CD4-positive, CD25-positive, alpha-beta regulatory T cell (primary cell): ENCODE measurements at regions not wholly inside any gene's neighbourhood (a gene's known extent, or its start where the extent isn't known, plus 50 kb on each side); places are given as distances from the start of the nearest gene placed in this dataset.

Experiments used
- ATAC-seq, 2 donors: fragments of 150-1000 bp; cut with Tn5 transposase; one replicate each; pipeline ENCODE4 v1.10.0; 2021; ENCODE audit warnings: low read depth in 2 of 2, moderate number of reproducible peaks in 2 of 2, moderate library complexity in 1 of 2
- DNase-seq, 3 donors: peaks; one replicate each; pipeline versions ENCODE4 v3.0.0 to v3.0.0-alpha.2; 2012 to 2022; ENCODE audit warnings: mixed read lengths in 1 of 3
- H3K27ac ChIP-seq: one replicate; pipeline ENCODE4 v1.7.0; 2013; ENCODE audit warnings: mild to moderate bottlenecking, low read length; ENCODE audit not compliant: insufficient read depth, poor library complexity, severe bottlenecking
- H3K27me3 ChIP-seq: one replicate; pipeline ENCODE4 v1.7.0; 2013; ENCODE audit warnings: low read length; ENCODE audit not compliant: control insufficient read depth, insufficient read depth
- H3K36me3 ChIP-seq: one replicate; pipeline ENCODE4 v1.7.0; 2013; ENCODE audit warnings: mild to moderate bottlenecking, low read length, moderate library complexity; ENCODE audit not compliant: control insufficient read depth, insufficient read depth
- H3K4me1 ChIP-seq: 2 replicates; pipeline ENCODE4 v1.7.0; 2013; ENCODE audit warnings: mild to moderate bottlenecking, low read length; ENCODE audit not compliant: insufficient read depth, control insufficient read depth, poor library complexity, severe bottlenecking
- H3K4me3 ChIP-seq: one replicate; pipeline ENCODE4 v1.7.0; 2013; ENCODE audit warnings: low read depth, mild to moderate bottlenecking, low read length, moderate library complexity
- H3K9me3 ChIP-seq, 2 experiments: 1 replicate in 1 of 2; 2 replicates in 1 of 2; pipeline ENCODE4 v1.7.0; 2013; ENCODE audit warnings: low read length in 2 of 2, mild to moderate bottlenecking in 1 of 2, moderate library complexity in 1 of 2; ENCODE audit not compliant: control insufficient read depth in 2 of 2
- H3K27ac Mint-ChIP-seq, 3 donors: one replicate each; pipeline ENCODE4 v1.8.0; 2020 to 2022; ENCODE audit warnings: mild to moderate bottlenecking in 3 of 3, mixed read lengths in 3 of 3, moderate library complexity in 2 of 3
- H3K27me3 Mint-ChIP-seq: one replicate; pipeline ENCODE4 v1.8.0; 2022; ENCODE audit warnings: mild to moderate bottlenecking, mixed read lengths
- H3K36me3 Mint-ChIP-seq: one replicate; pipeline ENCODE4 v1.8.0; 2020; ENCODE audit warnings: mixed read lengths
- H3K4me1 Mint-ChIP-seq, 4 donors: one replicate each; pipeline ENCODE4 v1.8.0; 2020 to 2022; ENCODE audit warnings: mixed read lengths in 4 of 4, mild to moderate bottlenecking in 1 of 4
- H3K4me3 Mint-ChIP-seq, 4 donors: one replicate each; pipeline ENCODE4 v1.8.0; 2020 to 2022; ENCODE audit warnings: mild to moderate bottlenecking in 4 of 4, mixed read lengths in 4 of 4, moderate library complexity in 3 of 4
- H3K9me3 Mint-ChIP-seq, 7 donors: one replicate each; pipeline ENCODE4 v1.8.0; 2020 to 2022; ENCODE audit warnings: mixed read lengths in 7 of 7, mild to moderate bottlenecking in 3 of 7, moderate library complexity in 2 of 7

GRCh38 chr17:30590081-30590733 lies 113.0 kb downstream of the GOSR1 start:
- Mint-ChIP-seq H3K27me3 (no peaks in the 10 kb centered on the region), H3K4me1 (no peaks in the 10 kb centered on the region), H3K4me3 (no peak overlapping the region), H3K36me3 (no peaks in the 10 kb centered on the region), H3K27ac (no peak overlapping the region), H3K9me3 (peaks cover 0 to 3% (median 0%) of the 10 kb centered on the region in 7 donors)
- Histone ChIP-seq H3K4me1 (no peaks in the 10 kb centered on the region), H3K36me3 (no peaks in the 10 kb centered on the region), H3K4me3 (no peak overlapping the region), H3K27ac (no peak overlapping the region), H3K27me3 (no peaks in the 10 kb centered on the region), H3K9me3 (no peaks in the 10 kb centered on the region)
- DNase-seq, result no peak
- ATAC-seq, result no peak

- no peak overlapping the region for H3K27ac ChIP-seq
- Mint-ChIP-seq H3K4me3 (no peak overlapping the region), H3K36me3 (no peaks in the 10 kb centered on the region), H3K27me3 (no peaks in the 10 kb centered on the region), H3K9me3 (peaks cover 0 to 3% (median 0%) of the 10 kb centered on the region in 7 donors), H3K27ac (no peak overlapping the region), H3K4me1 (no peaks in the 10 kb centered on the region)
- H3K4me1 ChIP-seq, result no peaks in the 10 kb centered on the region
- ATAC-seq (no peak), DNase-seq (no peak)
- no peaks in the 10 kb centered on the region for H3K27me3 ChIP-seq
- H3K9me3 ChIP-seq, result no peaks in the 10 kb centered on the region
- no peak overlapping the region for H3K4me3 ChIP-seq
- H3K36me3 ChIP-seq, result no peaks in the 10 kb centered on the region
These were observed 112.2 kb downstream of the GOSR1 start for GRCh38 chr17:30589431-30589830.

- no peak for ATAC-seq
- no peak overlapping the region for H3K4me3 ChIP-seq
- no peaks in the 10 kb centered on the region for H3K27me3 ChIP-seq
- peaks cover 0 to 3% (median 0%) of the 10 kb centered on the region in 7 donors for H3K9me3 Mint-ChIP-seq
- no peak overlapping the region for H3K4me3 Mint-ChIP-seq
- no peaks in the 10 kb centered on the region for H3K4me1 Mint-ChIP-seq
- no peak overlapping the region for H3K27ac Mint-ChIP-seq
- H3K36me3 ChIP-seq, result no peaks in the 10 kb centered on the region
- H3K4me1 ChIP-seq, result no peaks in the 10 kb centered on the region
- no peaks in the 10 kb centered on the region for H3K27me3 Mint-ChIP-seq
- no peak for DNase-seq
- H3K9me3 ChIP-seq, result no peaks in the 10 kb centered on the region
- no peak overlapping the region for H3K27ac ChIP-seq
- no peaks in the 10 kb centered on the region for H3K36me3 Mint-ChIP-seq
These were observed 111.6 kb downstream of the GOSR1 start for GRCh38 chr17:30588798-30589247.

GRCh38 chr17:30586818-30587595 lies 109.8 kb downstream of the GOSR1 start:
- no peak overlapping the region for H3K4me3 Mint-ChIP-seq
- Histone ChIP-seq H3K9me3 (no peaks in the 10 kb centered on the region), H3K36me3 (no peaks in the 10 kb centered on the region), H3K4me3 (no peak overlapping the region), H3K27ac (no peak overlapping the region), H3K27me3 (no peaks in the 10 kb centered on the region), H3K4me1 (no peaks in the 10 kb centered on the region)
- no peaks in the 10 kb centered on the region for H3K27me3 Mint-ChIP-seq
- no peak overlapping the region for H3K27ac Mint-ChIP-seq
- ATAC-seq, result no peak
- no peak for DNase-seq
- no peaks in the 10 kb centered on the region for H3K4me1 Mint-ChIP-seq
- H3K36me3 Mint-ChIP-seq, result no peaks in the 10 kb centered on the region
- peaks cover 0 to 3% (median 0%) of the 10 kb centered on the region in 7 donors for H3K9me3 Mint-ChIP-seq

- no peaks in the 10 kb centered on the region for H3K9me3 ChIP-seq
- ATAC-seq (no peak), DNase-seq (no peak)
- peaks cover 0 to under 1% (median 0%) of the 10 kb centered on the region in 4 donors for H3K4me1 Mint-ChIP-seq
- peaks cover 0 to 3% (median 0%) of the 10 kb centered on the region in 7 donors for H3K9me3 Mint-ChIP-seq
- H3K36me3 ChIP-seq, result no peaks in the 10 kb centered on the region
- no peaks in the 10 kb centered on the region for H3K27me3 Mint-ChIP-seq
- H3K4me1 ChIP-seq, result no peaks in the 10 kb centered on the region
- no peaks in the 10 kb centered on the region for H3K27me3 ChIP-seq
- H3K36me3 Mint-ChIP-seq, result no peaks in the 10 kb centered on the region
- peak overlapping the region in 2 of 3 donors; percentile 42 to 67 for H3K27ac Mint-ChIP-seq
- H3K27ac ChIP-seq, result no peak overlapping the region
- H3K4me3 Mint-ChIP-seq, result no peak overlapping the region
- no peak overlapping the region for H3K4me3 ChIP-seq
These were observed 107.6 kb downstream of the GOSR1 start for GRCh38 chr17:30584810-30585209.

GRCh38 chr17:30580916-30581315 lies 103.7 kb downstream of the GOSR1 start:
- Mint-ChIP-seq H3K36me3 (no peaks in the 10 kb centered on the region), H3K27ac (no peak overlapping the region), H3K4me1 (peaks cover 0 to 3% (median 0%) of the 10 kb centered on the region in 4 donors), H3K4me3 (no peak overlapping the region), H3K27me3 (no peaks in the 10 kb centered on the region), H3K9me3 (peaks cover 0 to 1% (median 0%) of the 10 kb centered on the region in 7 donors)
- Histone ChIP-seq H3K36me3 (no peaks in the 10 kb centered on the region), H3K27ac (no peak overlapping the region), H3K4me3 (no peak overlapping the region), H3K4me1 (no peaks in the 10 kb centered on the region), H3K9me3 (no peaks in the 10 kb centered on the region), H3K27me3 (no peaks in the 10 kb centered on the region)
- DNase-seq (no peak), ATAC-seq (no peak)

- no peak overlapping the region for H3K4me3 ChIP-seq
- no peaks in the 10 kb centered on the region for H3K27me3 ChIP-seq
- H3K4me1 ChIP-seq, result no peaks in the 10 kb centered on the region
- H3K36me3 ChIP-seq, result no peaks in the 10 kb centered on the region
- Mint-ChIP-seq H3K9me3 (peaks cover 0 to 1% (median 0%) of the 10 kb centered on the region in 7 donors), H3K4me3 (no peak overlapping the region), H3K36me3 (no peaks in the 10 kb centered on the region), H3K27ac (no peak overlapping the region), H3K4me1 (peaks cover 0 to 3% (median 0%) of the 10 kb centered on the region in 4 donors), H3K27me3 (no peaks in the 10 kb centered on the region)
- no peak overlapping the region for H3K27ac ChIP-seq
- DNase-seq, result no peak
- no peak for ATAC-seq
- H3K9me3 ChIP-seq, result no peaks in the 10 kb centered on the region
These were observed 102.6 kb downstream of the GOSR1 start for GRCh38 chr17:30579610-30580315.
